GM18499 (cell line): ENCODE measurements at regions not wholly inside any gene's neighbourhood (a gene's known extent, or its start where the extent isn't known, plus 50 kb on each side); places are given as distances from the start of the nearest gene placed in this dataset.

Source experiments
- ATAC-seq: cut with Tn5 transposase; IDR thresholded peaks from one replicate; pipeline ENCODE4 v1.9.1; 2021; ENCODE audit warnings: moderate number of reproducible peaks; ENCODE audit not compliant: insufficient read depth, unreplicated experiment

DNA sequence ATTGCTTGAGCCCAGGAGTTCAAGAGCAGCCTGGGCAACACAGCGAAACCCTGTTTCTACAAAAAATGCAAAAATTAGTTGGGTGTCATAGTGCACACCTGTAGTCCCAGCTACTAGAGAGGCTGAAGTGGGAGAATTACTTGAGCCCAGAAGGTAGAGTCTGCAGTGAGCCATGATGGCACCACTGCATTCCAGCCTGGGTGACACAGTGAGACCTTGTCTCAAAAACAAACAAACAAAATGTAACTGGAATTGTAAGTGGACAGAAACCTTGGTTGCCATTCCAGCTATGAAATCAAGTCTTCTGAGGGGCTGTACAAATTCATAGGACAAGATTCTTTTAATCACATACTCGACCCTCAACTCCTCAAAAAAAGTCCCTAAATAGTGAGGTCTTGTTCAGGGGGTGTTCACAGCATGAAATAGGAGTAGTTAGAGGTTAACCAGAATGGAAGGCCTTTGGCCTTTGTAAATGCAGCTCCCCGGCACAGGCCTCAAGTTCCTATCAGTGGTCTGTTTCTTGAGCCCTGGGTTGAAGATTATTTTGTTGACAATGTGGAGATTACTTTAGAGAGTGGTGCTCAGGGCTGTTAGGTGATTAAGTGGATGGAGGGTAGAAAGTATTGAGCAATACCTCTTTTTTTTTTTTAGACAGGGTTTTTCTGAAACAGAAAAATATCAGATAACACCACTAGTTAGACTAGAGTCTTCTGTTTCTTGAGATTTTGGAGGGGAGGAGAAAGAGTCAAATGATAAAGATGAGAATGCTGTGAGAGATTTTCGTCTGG is 138.7 kb upstream of the ZNF648 start:
- no peak for ATAC-seq

DNA sequence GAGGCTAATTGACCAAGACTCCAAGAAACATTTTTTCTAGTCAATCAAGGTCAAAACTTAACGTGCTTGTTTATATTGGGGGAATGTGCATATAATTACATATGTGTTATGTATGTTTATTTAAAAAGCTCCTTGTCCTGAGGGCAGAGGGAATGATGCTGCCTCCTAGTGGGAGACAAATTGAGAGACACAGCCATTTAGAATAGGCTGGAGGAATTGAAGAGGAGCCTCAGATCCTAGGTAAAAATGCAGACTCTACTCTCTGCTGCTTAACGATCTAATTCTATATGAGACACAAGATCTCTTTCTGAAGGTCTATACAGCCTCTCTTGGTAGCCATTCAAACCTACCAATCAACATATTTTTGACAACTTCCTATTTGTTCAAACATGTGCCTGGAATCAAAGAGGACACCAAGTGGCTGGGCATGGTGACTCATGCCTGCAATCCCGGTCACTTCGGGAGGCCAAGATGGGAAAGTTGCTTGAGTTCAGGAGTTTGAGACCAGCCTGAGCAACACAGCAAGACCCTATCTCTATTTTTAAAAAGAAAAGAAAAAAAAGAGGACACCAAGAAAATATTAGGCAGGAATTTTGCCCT is 136.6 kb upstream of the ZNF648 start:
- ATAC-seq = no peak

DNA sequence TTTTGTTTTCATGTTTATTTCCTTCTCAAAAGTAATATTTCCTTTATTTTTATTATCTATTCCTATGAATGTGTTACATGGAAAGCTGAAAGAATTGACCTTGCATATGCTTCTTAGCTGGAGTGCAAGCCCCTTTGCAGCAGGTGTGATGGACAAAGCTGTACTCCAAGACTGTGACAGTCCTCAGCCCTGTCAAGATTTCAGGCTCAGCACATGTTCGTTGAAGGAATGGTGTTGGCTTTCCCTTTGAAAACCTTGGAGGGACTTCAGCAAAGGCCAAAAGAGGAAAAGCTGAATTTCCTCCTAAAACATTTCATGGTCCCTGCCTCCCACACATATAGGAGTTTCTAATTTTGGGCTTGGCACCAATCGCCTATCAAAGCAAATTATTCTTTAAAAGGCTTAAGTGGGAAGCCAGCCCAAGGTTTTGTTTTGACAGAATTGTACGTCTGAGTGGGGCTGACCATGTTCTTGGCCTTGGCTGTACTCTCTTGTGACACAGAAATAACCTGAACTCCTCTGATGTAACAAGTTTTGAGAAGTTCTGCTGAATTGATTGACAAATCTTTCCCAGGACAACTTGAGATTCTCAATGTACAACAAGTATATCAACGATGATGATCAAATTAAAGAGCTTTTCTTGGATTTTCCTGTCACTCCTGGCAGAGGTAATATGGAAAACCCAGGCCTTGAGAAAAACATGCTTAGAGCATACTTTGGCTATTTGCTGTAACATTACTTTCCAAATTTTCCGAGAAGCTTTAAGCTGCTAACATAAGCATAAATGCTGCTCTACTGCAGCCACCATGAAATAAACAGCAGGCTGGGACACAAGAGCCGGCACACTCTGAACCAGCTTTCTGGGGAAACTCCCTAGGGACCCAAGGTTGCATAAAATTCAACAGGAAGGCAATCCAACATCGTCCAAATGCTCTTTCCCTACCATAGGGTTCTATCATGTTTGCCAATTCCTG is 135.7 kb upstream of the ZNF648 start:
- no peak for ATAC-seq

DNA sequence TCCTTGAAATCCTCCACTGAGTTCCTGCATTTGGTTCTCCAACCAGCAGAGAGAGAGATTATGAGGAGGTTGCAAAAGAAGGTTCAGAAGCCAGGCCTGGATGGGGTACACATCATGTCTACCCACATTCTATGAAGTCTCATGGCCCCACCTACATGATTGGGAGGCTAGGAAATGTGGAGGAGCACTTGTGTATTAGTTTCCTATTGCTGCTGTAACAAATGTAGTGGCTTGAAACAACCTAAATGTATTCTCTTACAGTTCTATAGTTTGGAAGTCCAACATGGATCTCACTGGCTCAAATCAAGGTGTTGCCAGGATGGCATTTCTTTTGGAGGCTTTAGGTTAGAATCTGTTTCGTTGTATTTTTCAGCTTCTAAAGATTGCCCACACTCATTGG is 134.2 kb upstream of the ZNF648 start:
- no peak for ATAC-seq

DNA sequence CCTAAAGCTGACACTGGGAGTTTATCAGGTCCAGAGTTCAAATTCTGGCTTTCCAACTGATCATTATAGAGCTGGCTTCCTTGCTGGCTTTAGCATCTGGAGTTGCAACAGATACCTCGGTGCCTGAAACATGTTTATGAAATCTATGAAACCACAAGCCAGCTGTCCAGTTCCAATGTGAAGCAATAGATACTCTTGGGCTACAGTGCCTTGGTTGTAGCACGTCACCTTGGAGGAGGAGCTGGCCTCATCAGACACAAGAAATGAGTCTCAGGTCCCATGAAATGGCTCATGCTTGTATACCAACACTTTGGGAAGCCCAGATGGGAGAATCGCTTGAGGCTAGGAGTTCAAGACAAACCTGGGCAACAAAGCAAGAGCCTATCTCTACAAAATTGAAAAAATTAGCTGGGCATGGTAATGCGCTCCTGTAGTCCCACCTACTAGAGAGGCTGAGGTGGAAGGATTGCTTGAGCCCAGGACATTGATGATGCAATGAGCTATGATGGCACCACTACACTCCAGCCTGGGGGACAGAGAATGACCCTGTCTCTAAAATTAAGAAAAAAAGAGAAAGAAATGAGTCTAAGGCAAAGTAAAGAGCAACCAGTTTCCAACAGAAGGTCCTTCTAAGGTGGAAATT is 132.5 kb upstream of the ZNF648 start:
- no peak for ATAC-seq

DNA sequence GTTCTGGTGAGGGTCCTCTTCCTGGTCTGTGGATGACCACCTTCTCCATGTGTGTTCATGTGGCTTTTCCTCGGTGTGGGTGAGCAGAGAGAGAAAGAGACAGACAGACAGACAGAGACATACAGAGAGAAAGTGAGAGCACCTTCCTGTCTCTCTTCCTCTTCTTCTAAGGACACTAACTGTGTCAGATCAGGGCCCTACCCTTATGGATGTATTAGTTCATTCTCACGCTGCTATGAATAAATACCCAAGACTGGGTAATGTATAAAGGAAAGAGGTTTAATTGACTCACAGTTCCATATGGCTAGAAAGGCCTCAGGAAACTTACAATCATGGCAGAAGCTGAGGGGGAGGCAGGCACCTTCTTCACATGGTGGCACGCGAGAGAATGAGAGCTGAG is 131.5 kb upstream of the ZNF648 start:
- no peak for ATAC-seq

DNA sequence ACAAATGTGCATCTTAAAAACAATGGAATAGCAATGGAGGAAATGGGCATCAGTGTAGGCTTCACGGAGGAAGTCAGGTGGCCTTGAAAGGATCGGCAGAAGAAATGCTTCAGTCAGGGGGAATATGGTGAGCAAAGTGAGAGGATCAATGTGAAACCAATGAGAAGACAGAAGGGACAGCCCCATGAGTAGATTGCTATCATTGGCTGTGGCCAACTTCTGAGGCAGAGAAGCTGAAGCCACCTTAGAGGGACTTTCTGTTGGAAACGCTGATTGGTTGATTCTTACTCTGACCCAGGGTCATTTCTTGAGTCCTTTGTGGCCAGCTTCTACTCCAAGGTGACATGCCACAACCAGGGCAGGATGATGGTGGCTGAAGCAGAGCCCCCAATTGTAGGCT is 130.7 kb upstream of the ZNF648 start:
- ATAC-seq = no peak

DNA sequence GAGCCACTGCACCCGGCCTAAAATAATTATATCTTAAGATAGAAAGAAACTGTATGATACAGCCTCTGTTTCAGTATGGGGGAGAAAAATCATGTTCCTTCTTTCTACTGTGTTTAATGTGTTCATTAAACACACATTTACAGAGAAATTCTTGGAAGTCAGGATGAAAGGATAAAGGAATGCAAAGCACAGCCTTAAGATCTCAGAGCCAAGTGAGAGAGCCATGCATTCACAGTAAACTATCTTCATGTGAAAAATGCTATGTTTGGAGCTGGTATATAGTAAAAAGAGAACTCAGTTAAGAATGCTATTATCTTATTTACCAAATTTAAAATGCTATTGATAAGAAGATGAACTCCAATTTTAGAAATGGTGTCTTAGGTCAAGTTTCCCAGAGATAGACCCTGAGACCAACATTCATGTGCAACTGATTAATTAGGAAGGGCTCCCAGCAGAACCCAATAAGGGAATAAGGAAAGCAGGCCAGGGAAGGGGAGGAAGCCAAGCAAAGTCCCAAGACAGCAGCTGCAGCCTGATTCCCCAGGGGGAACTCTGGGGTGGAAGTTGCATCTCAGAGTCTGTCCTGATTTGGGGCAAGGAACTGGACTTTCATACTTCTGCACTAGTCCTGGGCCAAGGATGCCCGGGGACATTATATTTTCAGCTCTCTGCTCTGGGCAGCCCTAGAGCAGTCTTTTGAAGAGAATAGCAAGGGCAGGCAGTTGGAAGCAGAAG is 130.0 kb upstream of the ZNF648 start:
- no peak for ATAC-seq

DNA sequence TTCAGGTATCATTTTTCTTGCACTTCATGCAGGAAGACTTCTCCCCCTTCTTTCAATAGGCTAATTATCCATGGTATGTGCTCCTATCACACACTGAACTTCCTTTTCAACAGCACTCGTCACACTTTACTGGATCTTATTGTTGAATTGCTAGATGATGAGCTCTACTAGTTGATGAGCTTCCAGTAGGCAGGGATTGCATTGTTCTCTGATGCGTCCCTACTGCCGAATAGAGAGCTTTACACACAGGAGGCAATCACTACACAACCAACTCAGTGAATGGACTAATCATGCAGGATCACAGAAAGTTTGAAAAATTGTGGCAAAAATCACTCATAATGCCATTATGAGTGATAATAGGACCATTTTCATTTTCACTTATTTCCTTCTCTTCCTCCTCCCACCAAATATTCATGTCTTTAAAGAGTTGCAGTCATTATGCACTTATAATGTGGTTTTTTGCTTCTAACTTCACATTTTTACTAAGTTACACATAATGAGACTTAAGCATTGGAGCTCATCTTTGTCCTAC is 128.1 kb upstream of the ZNF648 start:
- ATAC-seq = no peak

DNA sequence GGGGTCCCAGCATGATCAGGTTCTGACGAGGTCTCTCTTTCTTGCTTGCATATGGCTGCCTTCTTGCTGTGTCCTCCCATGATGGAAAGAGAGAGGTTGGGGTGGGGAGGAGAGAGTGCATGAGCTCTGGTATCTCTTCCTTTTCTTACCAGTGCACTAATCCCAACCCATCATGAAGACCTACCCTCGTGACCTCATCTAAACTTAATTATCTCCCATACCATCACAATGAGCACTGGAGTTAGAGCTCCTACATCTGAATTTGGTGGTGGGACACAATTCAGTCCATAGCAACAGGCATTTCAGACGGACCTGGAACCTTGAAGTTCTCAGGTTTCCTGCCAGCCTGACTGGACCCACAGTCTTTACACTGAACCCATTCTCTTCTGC is 125.2 kb upstream of the ZNF648 start:
- ATAC-seq = no peak

DNA sequence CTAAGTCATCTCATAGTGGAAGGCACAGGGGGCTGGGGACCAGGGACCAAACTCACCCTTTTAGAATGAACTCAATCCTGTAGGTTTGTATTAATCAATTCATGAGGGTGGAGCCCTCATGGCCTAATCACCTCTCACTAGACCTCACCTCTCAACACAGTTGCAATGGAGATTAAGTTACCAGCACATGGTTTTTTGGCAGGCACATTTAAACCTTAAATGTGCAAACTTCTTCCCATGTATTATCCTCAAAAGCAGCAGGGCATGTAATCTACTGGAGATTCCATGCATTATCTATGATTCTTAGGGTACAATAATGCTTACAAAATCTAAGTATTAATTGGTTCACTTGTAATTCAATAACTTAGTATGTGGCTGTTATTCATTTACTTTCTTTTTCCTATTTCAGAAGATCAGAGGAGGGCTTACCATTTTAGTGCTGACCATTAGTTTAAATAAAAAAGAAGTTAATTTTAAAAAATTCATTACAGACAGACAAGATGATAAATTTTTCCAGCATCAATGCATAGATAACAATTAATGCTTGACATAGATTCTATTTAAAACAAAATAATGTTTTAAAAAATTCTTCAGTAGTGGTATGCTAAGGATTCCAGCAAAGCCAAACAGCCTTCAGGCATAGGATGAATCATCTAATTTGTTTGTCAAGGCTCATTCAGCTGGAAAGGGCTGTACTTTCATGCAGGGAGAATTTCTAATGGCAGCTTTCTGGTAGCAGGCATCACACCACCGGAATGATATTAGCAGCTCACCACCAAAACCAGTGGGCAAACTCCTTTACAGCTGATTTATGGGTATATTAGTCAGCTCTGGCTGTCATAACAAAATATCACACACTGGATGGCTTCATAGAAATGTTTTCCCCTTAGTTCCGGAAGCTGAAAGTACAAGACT is 124.6 kb upstream of the ZNF648 start:
- no peak for ATAC-seq

DNA sequence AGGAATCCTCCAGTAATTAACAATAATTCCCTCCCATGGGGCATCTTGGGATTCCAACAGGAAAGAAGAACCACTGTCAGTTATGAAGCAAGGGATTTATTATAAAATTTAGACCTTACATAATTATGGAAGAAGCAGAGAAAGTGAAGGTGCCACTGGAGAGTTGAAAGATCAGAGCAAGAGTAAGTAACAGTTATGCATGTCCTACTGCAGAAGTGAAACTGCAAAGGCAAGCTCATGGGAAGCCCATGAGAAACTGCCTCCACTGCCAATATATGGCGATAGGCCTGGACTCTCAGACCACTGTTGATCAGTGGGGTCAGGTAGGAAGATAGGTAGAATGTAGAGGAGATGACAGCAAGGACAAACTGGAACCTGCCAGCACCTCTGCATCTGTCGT is 123.6 kb upstream of the ZNF648 start:
- ATAC-seq = no peak

DNA sequence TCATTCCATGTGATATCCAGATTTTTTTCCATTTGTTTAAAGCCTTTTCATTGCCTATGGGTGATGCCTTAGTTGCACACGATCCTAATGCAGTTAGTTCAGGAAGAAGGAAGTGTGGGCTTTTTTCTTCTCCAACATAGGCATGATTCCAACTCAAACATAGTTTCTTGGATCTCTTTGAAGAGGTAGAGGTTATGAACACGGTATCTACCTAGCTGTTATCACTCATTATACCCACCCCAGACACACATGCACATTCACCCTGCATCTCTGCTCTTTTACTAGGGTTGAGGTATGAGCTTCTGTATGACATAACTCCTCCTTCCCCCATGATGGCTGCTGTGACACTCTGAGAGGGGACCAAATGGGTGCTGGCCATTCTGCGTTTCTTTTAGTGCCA is 122.1 kb upstream of the ZNF648 start:
- no peak for ATAC-seq

DNA sequence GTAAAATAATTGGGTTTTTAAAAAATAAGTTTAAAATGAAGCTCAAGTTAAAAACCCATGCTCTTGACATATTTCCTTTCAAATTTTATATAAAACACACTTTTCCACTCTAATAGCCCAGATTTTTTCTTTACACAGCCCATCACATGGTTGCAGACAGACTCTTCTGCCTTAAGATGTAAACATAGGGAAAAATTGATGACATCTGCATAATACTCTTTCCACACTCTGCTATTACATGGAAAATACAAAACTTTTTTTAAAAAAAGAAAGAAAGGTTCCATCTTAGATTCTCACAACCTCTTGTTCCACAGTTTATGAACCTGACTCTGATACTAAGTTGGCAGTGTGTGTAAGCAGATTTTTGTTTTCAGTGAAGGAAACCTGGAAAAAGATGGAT is 120.8 kb upstream of the ZNF648 start:
- no peak for ATAC-seq

DNA sequence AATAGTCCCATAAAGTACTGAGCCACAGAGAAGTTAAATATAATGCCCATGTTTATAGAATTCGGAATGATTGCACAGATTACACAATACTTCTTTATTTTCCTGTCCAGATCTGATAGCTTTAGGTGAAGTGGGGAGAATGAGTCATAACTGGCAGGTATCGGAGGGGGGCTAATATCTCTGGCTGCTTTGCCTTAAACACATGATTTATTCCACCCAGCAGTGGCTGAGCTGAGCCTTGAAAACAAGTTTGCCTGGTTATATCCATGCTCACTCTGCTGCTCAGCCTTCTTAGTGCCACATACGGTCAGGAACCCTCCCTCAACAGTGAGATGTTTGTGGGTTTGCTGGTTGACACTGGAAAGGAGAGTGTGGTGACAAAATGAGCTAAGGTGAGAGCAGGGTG is 119.7 kb upstream of the ZNF648 start:
- ATAC-seq = no peak

DNA sequence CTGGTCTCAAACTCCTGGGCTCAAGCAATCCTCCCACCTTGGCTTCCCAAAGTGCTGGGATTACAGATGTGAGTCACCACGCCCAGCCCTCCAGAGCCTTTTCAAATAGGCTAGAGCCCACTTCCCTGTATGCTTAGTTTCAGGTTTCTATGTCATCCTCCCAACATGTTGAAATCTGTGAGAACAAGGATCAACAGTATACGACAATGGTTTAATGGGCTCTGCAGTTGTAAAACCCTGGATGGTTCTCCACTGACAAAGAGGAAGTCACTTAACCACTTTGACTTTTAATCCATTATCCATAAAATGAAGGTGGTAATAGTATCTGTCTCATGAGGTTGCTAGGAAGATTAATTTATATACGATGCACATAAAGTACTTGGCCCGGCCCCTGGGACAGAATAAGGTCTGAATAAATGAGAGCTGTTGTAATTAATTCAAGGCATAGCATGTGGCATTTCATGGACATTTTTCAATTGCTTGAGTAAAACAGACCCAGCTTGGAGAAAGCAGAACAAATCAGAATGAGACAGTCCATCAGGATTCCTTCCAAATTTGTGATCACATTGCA is 113.9 kb upstream of the ZNF648 start:
- no peak for ATAC-seq

DNA sequence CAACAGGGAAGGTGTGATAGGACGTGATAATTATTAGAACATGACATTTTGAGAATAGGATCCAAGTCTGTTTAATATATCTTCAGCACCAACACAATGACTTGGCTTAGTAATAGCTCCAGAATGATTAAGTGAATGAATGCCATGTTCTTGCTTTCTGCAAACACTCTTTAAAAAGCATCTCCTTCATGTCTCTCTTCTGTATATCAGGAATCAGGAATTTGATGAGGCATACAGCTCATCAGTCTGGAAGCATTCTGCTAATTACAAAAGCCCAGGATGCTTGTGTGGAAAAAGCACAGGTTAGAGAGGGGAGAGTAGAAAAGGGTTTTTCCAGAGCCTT is 113.0 kb upstream of the ZNF648 start:
- ATAC-seq = no peak

DNA sequence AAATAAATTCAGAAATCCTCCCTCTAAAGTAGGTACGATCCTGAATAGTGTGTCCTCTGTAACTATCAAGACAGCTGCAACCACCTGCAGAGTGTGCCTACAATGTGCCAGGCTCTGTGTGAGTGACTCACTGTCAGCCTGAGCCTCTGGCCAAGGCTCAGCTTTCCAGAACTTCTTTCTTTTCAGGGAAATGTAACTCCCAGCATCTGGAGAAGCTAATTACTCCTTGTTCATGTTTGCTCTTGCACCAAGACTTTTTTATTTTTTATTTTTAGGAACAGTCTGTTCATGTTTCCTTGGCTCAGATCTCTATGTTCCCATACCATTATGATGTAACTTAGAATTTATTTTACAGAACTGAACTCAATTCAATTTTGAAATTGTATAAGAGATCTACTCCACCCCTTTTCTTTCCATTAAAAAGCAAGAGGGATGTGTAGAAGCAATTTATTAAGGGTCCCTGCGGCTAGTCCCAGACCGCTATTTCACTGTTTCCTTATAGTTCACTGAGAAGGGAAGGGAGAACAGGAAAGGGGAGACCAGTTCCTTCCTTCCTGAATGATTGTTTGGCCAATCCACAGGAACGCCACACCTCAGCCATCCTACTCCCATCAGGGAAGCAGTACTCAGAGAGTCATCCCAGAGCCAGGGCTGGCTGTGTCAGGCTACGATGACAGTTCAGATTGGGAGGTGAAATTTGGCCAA is 112.4 kb upstream of the ZNF648 start:
- no peak for ATAC-seq
